D341Med (cell line): ENCODE measurements at regions not wholly inside any gene's neighbourhood (a gene's known extent, or its start where the extent isn't known, plus 50 kb on each side); places are given as distances from the start of the nearest gene placed in this dataset.
"Not testable (repeated sequence)": the region's sequence is repeated elsewhere in the genome, so short reads cannot be mapped to it uniquely, and the experiment has no call there.

ENCODE experiments used
- DNase-seq: peaks from one replicate; pipeline ENCODE4 v3.0.0; 2012; ENCODE audit warnings: low spot score

GRCh38 chr17:73851091-73851490 is 206.8 kb upstream of the SDK2 start:
- DNase-seq = no peak

- DNase-seq = no peak
Observed at GRCh38 chr17:73851921-73852320, 207.7 kb upstream of the SDK2 start.

- no peak for DNase-seq
Observed at GRCh38 chr17:73855720-73856333, 211.6 kb upstream of the SDK2 start.

- no peak for DNase-seq
Observed at GRCh38 chr17:73856556-73856955, 212.3 kb upstream of the SDK2 start.

- not testable (repeated sequence) for DNase-seq
Observed at GRCh38 chr17:73859439-73860008, 215.3 kb upstream of the SDK2 start.

GRCh38 chr17:73861543-73861942 is 217.3 kb upstream of the SDK2 start:
- no peak for DNase-seq

- no peak for DNase-seq
Observed at GRCh38 chr17:73863761-73864535, 219.7 kb upstream of the SDK2 start.

- no peak for DNase-seq
Observed at GRCh38 chr17:73865831-73866230, 221.6 kb upstream of the SDK2 start.

- DNase-seq = no peak
Observed at GRCh38 chr17:73867056-73867455, 222.8 kb upstream of the SDK2 start.

- no peak for DNase-seq
Observed at GRCh38 chr17:73870068-73870467, 225.8 kb upstream of the SDK2 start.

- DNase-seq = no peak
Observed at GRCh38 chr17:73870473-73870872, 226.2 kb upstream of the SDK2 start.

GRCh38 chr17:73872816-73873215 is 228.6 kb upstream of the SDK2 start:
- no peak for DNase-seq

GRCh38 chr17:73874008-73874720 is 229.9 kb upstream of the SDK2 start:
- DNase-seq = no peak

- DNase-seq = no peak
Observed at GRCh38 chr17:73875346-73875745, 231.1 kb upstream of the SDK2 start.

- no peak for DNase-seq
Observed at GRCh38 chr17:73877962-73878361, 233.7 kb upstream of the SDK2 start.

- DNase-seq = no peak
Observed at GRCh38 chr17:73878923-73879322, 234.7 kb upstream of the SDK2 start.

GRCh38 chr17:73879987-73880386 is 235.7 kb upstream of the SDK2 start:
- DNase-seq = no peak

- DNase-seq = no peak
Observed at GRCh38 chr17:73882590-73882989, 238.3 kb upstream of the SDK2 start.

- DNase-seq = no peak
Observed at GRCh38 chr17:73883175-73883574, 238.9 kb upstream of the SDK2 start.

GRCh38 chr17:73887739-73888138 is 243.5 kb upstream of the SDK2 start:
- DNase-seq = no peak

GRCh38 chr17:73888862-73889261 is 244.6 kb upstream of the SDK2 start:
- DNase-seq = no peak

GRCh38 chr17:73889439-73889838 is 245.2 kb upstream of the SDK2 start:
- DNase-seq = no peak
